H1 (cell line): ENCODE measurements at regions not wholly inside any gene's neighbourhood (a gene's known extent, or its start where the extent isn't known, plus 50 kb on each side); places are given as distances from the start of the nearest gene placed in this dataset.

ENCODE experiments used
- ATF3 ChIP-seq: IDR thresholded peaks from 2 replicates; pipeline ENCODE4 v1.6.1; 2011; ENCODE audit warnings: low read depth, mild to moderate bottlenecking, low read length; ENCODE audit not compliant: insufficient read depth
- BCL11A ChIP-seq, 2 experiments: IDR thresholded peaks; one replicate each; pipeline ENCODE4 v1.6.1; 2011; ENCODE audit warnings: low read depth in 2 of 2, low read length in 2 of 2, mild to moderate bottlenecking in 2 of 2
- CTBP2 ChIP-seq: IDR thresholded peaks from 2 replicates; pipeline ENCODE4 v1.7.0; 2011; ENCODE audit warnings: borderline replicate concordance, mild to moderate bottlenecking, moderate library complexity, mixed read lengths, low read length; ENCODE audit not compliant: insufficient read depth, insufficient read length
- KDM4A ChIP-seq: IDR thresholded peaks from one replicate; pipeline ENCODE4 v1.7.1; 2012; ENCODE audit warnings: low read depth, mild to moderate bottlenecking, moderate library complexity, low read length, inconsistent platforms; ENCODE audit not compliant: severe bottlenecking
- KDM5A ChIP-seq: fragments of 200-600 bp; IDR thresholded peaks from 2 replicates; pipeline ENCODE4 v1.7.1; 2012; ENCODE audit warnings: mild to moderate bottlenecking, low read length, inconsistent platforms, mixed read lengths
- NANOG ChIP-seq: IDR thresholded peaks from 2 replicates; pipeline ENCODE4 v1.6.1; 2011; ENCODE audit warnings: low read length, low read depth, mild to moderate bottlenecking, inconsistent platforms; ENCODE audit not compliant: insufficient read depth, poor library complexity, severe bottlenecking
- TBP ChIP-seq: IDR thresholded peaks from 2 replicates; pipeline ENCODE4 v1.6.1; 2011; ENCODE audit warnings: low read depth, low read length, improper control_type of control experiment

DNA sequence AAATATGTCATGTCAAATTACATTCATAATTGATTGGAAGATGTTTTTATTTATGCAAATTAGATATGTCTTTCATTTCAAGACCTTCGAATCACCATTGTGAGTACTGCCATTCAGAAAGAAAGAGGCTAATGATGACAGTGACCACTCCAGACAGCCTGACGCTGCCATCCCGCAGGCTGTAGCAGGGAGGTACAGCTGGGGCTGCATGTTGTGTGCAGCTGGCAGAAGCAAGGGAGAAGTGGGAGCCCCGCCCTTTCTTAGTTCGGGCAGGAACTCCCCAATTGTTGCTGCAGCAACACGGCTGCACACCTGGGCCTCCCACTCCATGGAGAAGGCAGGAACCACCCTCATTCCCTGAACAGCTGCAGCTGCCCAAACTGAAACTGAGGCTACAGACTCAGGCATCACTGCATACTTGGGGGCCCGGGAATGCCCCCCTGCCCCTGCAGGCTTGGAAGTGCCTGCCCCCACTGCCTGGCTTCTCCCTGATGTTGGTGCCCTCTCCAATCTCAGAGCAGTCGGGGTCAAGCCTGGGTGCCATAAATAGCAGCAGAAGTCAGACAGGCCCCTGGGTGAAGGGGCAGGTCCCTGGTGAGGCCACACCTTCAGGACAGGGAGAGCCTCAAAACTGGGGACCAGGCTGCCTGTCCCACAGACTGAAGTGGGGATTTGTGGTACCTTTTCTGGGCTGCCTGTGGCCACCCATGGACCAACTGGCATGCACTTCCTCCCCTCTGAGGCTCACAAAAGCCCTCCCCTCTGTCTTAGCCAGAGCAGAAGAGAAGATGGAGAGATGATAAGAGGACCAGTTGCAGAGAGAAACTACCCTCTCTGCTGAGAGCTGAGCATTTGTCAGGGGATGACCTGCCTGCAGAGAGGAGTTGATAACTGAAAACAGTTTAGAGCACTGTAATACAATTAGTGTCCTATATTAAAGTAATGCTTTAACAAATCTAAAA is 964.6 kb downstream of the SI start (continued):
- no peak for TF ChIP-seq BCL11A (IDR thresholded peaks at IDR 0.05; ENCODE audit: low read depth in 2 of 2, low read length in 2 of 2)
- TF ChIP-seq KDM4A: no peak
- TF ChIP-seq KDM5A: no peak
- no peak for TF ChIP-seq ATF3
- no peak for TF ChIP-seq TBP
- TF ChIP-seq CTBP2: no peak
- TF ChIP-seq NANOG: no peak
